ENCODE measurements at regions not wholly inside any gene's neighbourhood (a gene's known extent, or its start where the extent isn't known, plus 50 kb on each side); places are given as distances from the start of the nearest gene placed in this dataset.

DNA sequence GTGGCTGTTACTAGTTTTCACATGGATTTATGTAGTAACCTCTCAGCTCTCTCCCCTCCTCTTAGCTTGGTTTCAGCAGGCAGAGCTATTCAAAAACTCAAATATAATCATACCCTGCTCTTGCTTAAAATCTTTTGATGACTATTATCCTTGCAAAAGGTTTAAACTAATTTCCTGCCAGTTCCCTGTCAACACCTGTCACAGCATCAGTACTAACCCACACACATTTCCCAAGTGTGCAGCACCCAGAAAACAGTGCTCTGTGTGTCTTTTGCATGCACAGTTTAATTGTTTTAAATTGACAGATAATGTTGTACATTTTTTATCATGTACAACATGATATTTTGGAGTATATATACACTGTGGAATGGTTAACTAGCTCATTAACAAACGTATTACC is 202.0 kb downstream of the PAPSS1 start:
- no peak overlapping the region for H3K27ac Mint-ChIP-seq (ENCODE audit: unreplicated experiment)
- H3K4me3 Mint-ChIP-seq (ENCODE audit: unreplicated experiment) = no peak overlapping the region
- H3K9me3 Mint-ChIP-seq (ENCODE audit: unreplicated experiment) = peaks cover 2% of the 10 kb centered on the region
- peaks cover 5% of the 10 kb centered on the region for H3K36me3 Mint-ChIP-seq (ENCODE audit: unreplicated experiment)
- DNase-seq = no peak
- no peak for TF ChIP-seq CTCF (IDR thresholded peaks at IDR 0.05; ENCODE audit: partially characterized antibody, unreplicated experiment)
- H3K27me3 Mint-ChIP-seq (ENCODE audit: unreplicated experiment) = no peaks in the 10 kb centered on the region
- no peaks in the 10 kb centered on the region for H3K4me1 Mint-ChIP-seq (ENCODE audit: low read depth, unreplicated experiment)

- Mint-ChIP-seq H3K9me3 (ENCODE audit: unreplicated experiment) (peaks cover 2% of the 10 kb centered on the region), H3K27me3 (ENCODE audit: unreplicated experiment) (no peaks in the 10 kb centered on the region), H3K4me3 (ENCODE audit: unreplicated experiment) (no peak overlapping the region), H3K36me3 (ENCODE audit: unreplicated experiment) (peaks cover 5% of the 10 kb centered on the region), H3K27ac (ENCODE audit: unreplicated experiment) (no peak overlapping the region), H3K4me1 (ENCODE audit: low read depth, unreplicated experiment) (no peaks in the 10 kb centered on the region)
- no peak for TF ChIP-seq CTCF (IDR thresholded peaks at IDR 0.05; ENCODE audit: partially characterized antibody, unreplicated experiment)
- DNase-seq = no peak
Measured at GRCh38 chr4:107512549-107512948, 207.5 kb downstream of the PAPSS1 start.

DNA sequence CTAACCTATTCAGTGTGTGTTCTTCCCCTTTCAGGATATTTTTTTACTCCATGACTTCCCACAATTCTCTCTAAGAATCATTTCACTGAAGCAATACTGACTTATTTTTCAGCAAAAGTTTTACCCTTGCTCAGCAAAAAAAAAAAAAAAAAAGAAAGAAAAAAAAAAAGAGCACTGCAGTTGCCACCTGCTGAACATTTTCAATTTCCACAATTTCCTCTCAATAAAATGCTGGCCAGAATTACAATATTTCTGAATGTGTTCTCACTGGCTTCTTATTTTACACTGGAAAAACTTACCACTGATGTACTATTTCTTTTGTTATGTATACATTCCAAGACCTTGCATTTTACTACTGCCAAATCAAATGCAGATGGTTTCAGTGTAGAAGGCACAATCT is 210.4 kb downstream of the PAPSS1 start:
- Mint-ChIP-seq H3K27ac (ENCODE audit: unreplicated experiment) (no peak overlapping the region), H3K4me1 (ENCODE audit: low read depth, unreplicated experiment) (no peaks in the 10 kb centered on the region), H3K9me3 (ENCODE audit: unreplicated experiment) (no peaks in the 10 kb centered on the region), H3K27me3 (ENCODE audit: unreplicated experiment) (no peaks in the 10 kb centered on the region), H3K36me3 (ENCODE audit: unreplicated experiment) (no peaks in the 10 kb centered on the region), H3K4me3 (ENCODE audit: unreplicated experiment) (no peak overlapping the region)
- no peak for TF ChIP-seq CTCF (IDR thresholded peaks at IDR 0.05; ENCODE audit: partially characterized antibody, unreplicated experiment)
- DNase-seq = no peak

GRCh38 chr4:107500551-107500950 is 219.5 kb downstream of the PAPSS1 start:
- H3K4me3 Mint-ChIP-seq (ENCODE audit: unreplicated experiment) = no peak overlapping the region
- H3K27ac Mint-ChIP-seq (ENCODE audit: unreplicated experiment) = no peak overlapping the region
- H3K4me1 Mint-ChIP-seq (ENCODE audit: low read depth, unreplicated experiment) = no peaks in the 10 kb centered on the region

DNA sequence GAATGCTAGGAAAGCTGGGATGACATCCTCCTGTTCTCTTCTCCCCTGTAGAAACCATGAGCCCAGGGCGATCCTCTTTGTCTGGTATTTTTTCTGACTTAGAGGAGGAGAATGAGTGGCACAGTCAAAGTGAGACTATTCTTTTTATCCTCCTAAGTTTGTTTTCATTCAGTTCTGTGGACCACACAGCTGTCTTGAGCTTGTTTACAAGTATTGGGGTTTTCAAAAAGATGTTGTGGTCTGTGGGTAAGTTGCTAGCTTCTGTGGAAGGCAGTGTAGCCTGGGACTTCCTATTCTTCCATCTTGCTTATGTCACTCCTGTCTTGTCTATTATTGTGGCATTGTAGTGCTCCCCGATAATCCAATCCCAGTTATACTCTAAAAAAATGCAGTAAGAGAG is 223.0 kb downstream of the PAPSS1 start:
- no peak for TF ChIP-seq CTCF (IDR thresholded peaks at IDR 0.05; ENCODE audit: partially characterized antibody, unreplicated experiment)
- peaks cover 4% of the 10 kb centered on the region for H3K9me3 Mint-ChIP-seq (ENCODE audit: unreplicated experiment)
- peaks cover 3% of the 10 kb centered on the region for H3K27me3 Mint-ChIP-seq (ENCODE audit: unreplicated experiment)
- no peak overlapping the region for H3K4me3 Mint-ChIP-seq (ENCODE audit: unreplicated experiment)
- H3K27ac Mint-ChIP-seq (ENCODE audit: unreplicated experiment) = no peak overlapping the region
- H3K36me3 Mint-ChIP-seq (ENCODE audit: unreplicated experiment) = no peaks in the 10 kb centered on the region
- H3K4me1 Mint-ChIP-seq (ENCODE audit: low read depth, unreplicated experiment) = no peaks in the 10 kb centered on the region
- DNase-seq = no peak

More at GRCh38 chr4:107500551-107500950, 219.5 kb downstream of the PAPSS1 start:
- H3K27me3 Mint-ChIP-seq (ENCODE audit: unreplicated experiment) = peaks cover 3% of the 10 kb centered on the region
- DNase-seq = no peak
- H3K36me3 Mint-ChIP-seq (ENCODE audit: unreplicated experiment) = no peaks in the 10 kb centered on the region
- TF ChIP-seq CTCF (IDR thresholded peaks at IDR 0.05; ENCODE audit: partially characterized antibody, unreplicated experiment) = no peak
- peaks cover 4% of the 10 kb centered on the region for H3K9me3 Mint-ChIP-seq (ENCODE audit: unreplicated experiment)
